SJSA1 (cell line): ENCODE measurements at regions not wholly inside any gene's neighbourhood (a gene's known extent, or its start where the extent isn't known, plus 50 kb on each side); places are given as distances from the start of the nearest gene placed in this dataset.
"Not testable (repeated sequence)": the region's sequence is repeated elsewhere in the genome, so short reads cannot be mapped to it uniquely, and the experiment has no call there.

ENCODE experiments used
- DNase-seq, 2 experiments: peaks; one replicate each; pipeline ENCODE4 v3.0.0-alpha.2; 2015 to 2020; ENCODE audit warnings: low spot score in 2 of 2, low read depth in 1 of 2
- H3K27ac ChIP-seq: fragments of 250-450 bp; sonication (Bioruptor Pico); 2 replicates; pipeline ENCODE4 v1.5.1; 2020; ENCODE audit warnings: mild to moderate bottlenecking, moderate library complexity
- H3K27me3 ChIP-seq: fragments of 250-450 bp; sonication (Bioruptor Pico); replicated peaks from 2 replicates; pipeline ENCODE4 v1.5.1; 2020; ENCODE audit warnings: mild to moderate bottlenecking, moderate library complexity
- H3K36me3 ChIP-seq: fragments of 250-450 bp; sonication (Bioruptor Pico); 2 replicates; pipeline ENCODE4 v1.5.1; 2020; ENCODE audit warnings: mild to moderate bottlenecking
- H3K4me1 ChIP-seq: fragments of 250-450 bp; sonication (Bioruptor Pico); replicated peaks from 2 replicates; pipeline ENCODE4 v1.6.1; 2021; ENCODE audit warnings: mild to moderate bottlenecking
- H3K4me3 ChIP-seq: fragments of 250-450 bp; sonication (Bioruptor Pico); 2 replicates; pipeline ENCODE4 v1.5.1; 2020; ENCODE audit warnings: mild to moderate bottlenecking
- H3K9me3 ChIP-seq: fragments of 250-450 bp; sonication (Bioruptor Pico); replicated peaks from 2 replicates; pipeline ENCODE4 v1.5.1; 2020; ENCODE audit warnings: mild to moderate bottlenecking

- peaks cover 21% of the 10 kb centered on the region for H3K4me1 ChIP-seq
- no peaks in the 10 kb centered on the region for H3K9me3 ChIP-seq
- H3K4me3 ChIP-seq: no peak overlapping the region
Observed at GRCh38 chr6:139747154-139747553, 372.7 kb upstream of the CITED2 start.

GRCh38 chr6:139744891-139745290 is 370.4 kb upstream of the CITED2 start:
- Histone ChIP-seq H3K36me3 (no peaks in the 10 kb centered on the region), H3K27ac (no peak overlapping the region), H3K9me3 (no peaks in the 10 kb centered on the region), H3K4me3 (no peak overlapping the region), H3K27me3 (no peaks in the 10 kb centered on the region), H3K4me1 (peaks cover 22% of the 10 kb centered on the region)
- DNase-seq: no peak

More at GRCh38 chr6:139747154-139747553, 372.7 kb upstream of the CITED2 start:
- no peaks in the 10 kb centered on the region for H3K36me3 ChIP-seq
- no peak for DNase-seq
- no peak overlapping the region for H3K27ac ChIP-seq
- no peaks in the 10 kb centered on the region for H3K27me3 ChIP-seq

- Histone ChIP-seq H3K27me3 (no peaks in the 10 kb centered on the region), H3K4me1 (peaks cover 22% of the 10 kb centered on the region), H3K36me3 (no peaks in the 10 kb centered on the region), H3K27ac (peak overlapping the region; percentile 36; the same call in 1 of the 2 replicates), H3K4me3 (no peak overlapping the region), H3K9me3 (no peaks in the 10 kb centered on the region)
- peak in 1 of 2 experiments; percentile 66 for DNase-seq
Observed at GRCh38 chr6:139743664-139744437, 369.4 kb upstream of the CITED2 start.

GRCh38 chr6:139742671-139743070 is 368.2 kb upstream of the CITED2 start:
- no peak overlapping the region for H3K27ac ChIP-seq
- DNase-seq: no peak
- no peaks in the 10 kb centered on the region for H3K36me3 ChIP-seq
- no peaks in the 10 kb centered on the region for H3K27me3 ChIP-seq
- H3K4me1 ChIP-seq: peaks cover 22% of the 10 kb centered on the region
- H3K9me3 ChIP-seq: no peaks in the 10 kb centered on the region
- no peak overlapping the region for H3K4me3 ChIP-seq

- Histone ChIP-seq H3K9me3 (no peaks in the 10 kb centered on the region), H3K4me1 (peaks cover 18% of the 10 kb centered on the region), H3K27me3 (no peaks in the 10 kb centered on the region), H3K27ac (no peak overlapping the region), H3K4me3 (no peak overlapping the region), H3K36me3 (no peaks in the 10 kb centered on the region)
- DNase-seq: no peak
Observed at GRCh38 chr6:139738801-139739455, 364.5 kb upstream of the CITED2 start.

- peaks cover 7% of the 10 kb centered on the region for H3K4me1 ChIP-seq
- H3K9me3 ChIP-seq: no peaks in the 10 kb centered on the region
- H3K27me3 ChIP-seq: no peaks in the 10 kb centered on the region
- H3K4me3 ChIP-seq: no peak overlapping the region
- no peak overlapping the region for H3K27ac ChIP-seq
- no peak for DNase-seq
- no peaks in the 10 kb centered on the region for H3K36me3 ChIP-seq
Observed at GRCh38 chr6:139736325-139736906, 362.0 kb upstream of the CITED2 start.

- H3K27ac ChIP-seq: no peak overlapping the region
Observed at GRCh38 chr6:139732451-139732850, 358.0 kb upstream of the CITED2 start.

GRCh38 chr6:139730340-139730974 is 356.0 kb upstream of the CITED2 start:
- Histone ChIP-seq H3K27me3 (no peaks in the 10 kb centered on the region), H3K4me3 (no peak overlapping the region), H3K36me3 (no peaks in the 10 kb centered on the region), H3K4me1 (peaks cover 7% of the 10 kb centered on the region), H3K9me3 (no peaks in the 10 kb centered on the region), H3K27ac (no peak overlapping the region)
- no peak for DNase-seq

More at GRCh38 chr6:139732451-139732850, 358.0 kb upstream of the CITED2 start:
- no peak overlapping the region for H3K4me3 ChIP-seq
- H3K4me1 ChIP-seq: peaks cover 7% of the 10 kb centered on the region
- H3K27me3 ChIP-seq: no peaks in the 10 kb centered on the region
- DNase-seq: no peak
- H3K9me3 ChIP-seq: no peaks in the 10 kb centered on the region
- H3K36me3 ChIP-seq: no peaks in the 10 kb centered on the region

- peaks cover 7% of the 10 kb centered on the region for H3K4me1 ChIP-seq
- H3K4me3 ChIP-seq: no peak overlapping the region
- DNase-seq: no peak
- H3K27me3 ChIP-seq: no peaks in the 10 kb centered on the region
- H3K27ac ChIP-seq: no peak overlapping the region
- H3K9me3 ChIP-seq: no peaks in the 10 kb centered on the region
- no peaks in the 10 kb centered on the region for H3K36me3 ChIP-seq
Observed at GRCh38 chr6:139728876-139729427, 354.5 kb upstream of the CITED2 start.

- not testable (repeated sequence) for H3K4me1 ChIP-seq, H3K27me3 ChIP-seq, H3K27ac ChIP-seq, DNase-seq, H3K36me3 ChIP-seq, H3K4me3 ChIP-seq, H3K9me3 ChIP-seq
Observed at GRCh38 chr6:139726272-139726671, 351.8 kb upstream of the CITED2 start.

GRCh38 chr6:139722530-139722929 is 348.1 kb upstream of the CITED2 start:
- H3K4me1 ChIP-seq: no peaks in the 10 kb centered on the region
- no peaks in the 10 kb centered on the region for H3K36me3 ChIP-seq
- H3K27ac ChIP-seq: no peak overlapping the region
- no peak overlapping the region for H3K4me3 ChIP-seq
- DNase-seq: no peak
- no peaks in the 10 kb centered on the region for H3K27me3 ChIP-seq
- no peaks in the 10 kb centered on the region for H3K9me3 ChIP-seq

GRCh38 chr6:139721954-139722353 is 347.5 kb upstream of the CITED2 start:
- no peak overlapping the region for H3K27ac ChIP-seq
- H3K4me3 ChIP-seq: no peak overlapping the region
- DNase-seq: no peak
- no peaks in the 10 kb centered on the region for H3K27me3 ChIP-seq
- no peaks in the 10 kb centered on the region for H3K9me3 ChIP-seq
- no peaks in the 10 kb centered on the region for H3K36me3 ChIP-seq
- H3K4me1 ChIP-seq: no peaks in the 10 kb centered on the region

- H3K27ac ChIP-seq: no peak overlapping the region
- DNase-seq: no peak
- peaks cover 6% of the 10 kb centered on the region for H3K4me1 ChIP-seq
- H3K9me3 ChIP-seq: no peaks in the 10 kb centered on the region
- no peak overlapping the region for H3K4me3 ChIP-seq
- H3K27me3 ChIP-seq: no peaks in the 10 kb centered on the region
- no peaks in the 10 kb centered on the region for H3K36me3 ChIP-seq
Observed at GRCh38 chr6:139713900-139714506, 339.6 kb upstream of the CITED2 start.
